Upper lobe of right lung (tissue), 1 donor: ENCODE measurements at regions not wholly inside any gene's neighbourhood (a gene's known extent, or its start where the extent isn't known, plus 50 kb on each side); places are given as distances from the start of the nearest gene placed in this dataset.

Source experiments
- ATAC-seq: fragments of 200-7000 bp; cut with Tn5 transposase; one replicate; pipeline ENCODE4 v1.9.1; 2020; ENCODE audit warnings: mild to moderate bottlenecking, moderate library complexity
- DNase-seq: peaks from one replicate; pipeline ENCODE4 v3.0.0-alpha.2; 2020
- H3K27ac ChIP-seq: fragments of 200-600 bp; one replicate; pipeline ENCODE4 v1.8.0; 2022
- H3K27me3 ChIP-seq: fragments of 200-600 bp; one replicate; pipeline ENCODE4 v1.8.0; 2022; ENCODE audit warnings: mild to moderate bottlenecking
- H3K36me3 ChIP-seq: fragments of 200-600 bp; one replicate; pipeline ENCODE4 v1.8.0; 2022
- H3K4me1 ChIP-seq: fragments of 200-600 bp; one replicate; pipeline ENCODE4 v1.8.0; 2022
- H3K4me3 ChIP-seq: fragments of 200-600 bp; one replicate; pipeline ENCODE4 v1.8.0; 2022; ENCODE audit warnings: mild to moderate bottlenecking
- H3K9me3 ChIP-seq: fragments of 200-600 bp; one replicate; pipeline ENCODE4 v1.8.0; 2022
- CTCF ChIP-seq: fragments of 200-600 bp; IDR thresholded peaks from one replicate; pipeline ENCODE4 v1.8.0; 2022; ENCODE audit warnings: antibody characterized with exemption
- intact Hi-C: fragments of 100-400 bp; cut with DNase I; formaldehyde crosslinking; loops from one replicate; pipeline ENCODE4 v1.11.0; 2022
- donor health status: DM: no; HTN: yes; CAD: no; lungs with severe emphysema.

- no peak for ATAC-seq
- no peak for DNase-seq
- intact Hi-C loops = no loop called here
Measured at GRCh38 chr16:86378128-86378527, 132.2 kb upstream of the FOXF1 start.

GRCh38 chr16:86378831-86379504, 131.4 kb upstream of the FOXF1 start:
- H3K36me3 ChIP-seq = no peaks in the 10 kb centered on the region
- DNase-seq = no peak

More at GRCh38 chr16:86378128-86378527, 132.2 kb upstream of the FOXF1 start:
- Histone ChIP-seq H3K4me3 (no peak overlapping the region), H3K9me3 (no peaks in the 10 kb centered on the region), H3K27me3 (no peaks in the 10 kb centered on the region), H3K27ac (no peak overlapping the region), H3K36me3 (no peaks in the 10 kb centered on the region), H3K4me1 (no peaks in the 10 kb centered on the region)
- TF ChIP-seq CTCF = no peak

GRCh38 chr16:86379505-86379846, 130.9 kb upstream of the FOXF1 start:
- Histone ChIP-seq H3K27me3 (no peaks in the 10 kb centered on the region), H3K27ac (no peak overlapping the region), H3K4me1 (no peaks in the 10 kb centered on the region), H3K9me3 (no peaks in the 10 kb centered on the region), H3K4me3 (no peak overlapping the region), H3K36me3 (no peaks in the 10 kb centered on the region)
- DNase-seq = no peak
- ATAC-seq = no peak
- TF ChIP-seq CTCF = no peak
- intact Hi-C loops = no loop called here

More at GRCh38 chr16:86378831-86379504, 131.4 kb upstream of the FOXF1 start:
- intact Hi-C loops = no loop called here
- no peaks in the 10 kb centered on the region for H3K4me1 ChIP-seq
- no peaks in the 10 kb centered on the region for H3K27me3 ChIP-seq
- H3K4me3 ChIP-seq = no peak overlapping the region
- no peak for ATAC-seq
- H3K9me3 ChIP-seq = no peaks in the 10 kb centered on the region
- no peak overlapping the region for H3K27ac ChIP-seq
- TF ChIP-seq CTCF = no peak

GRCh38 chr16:86380030-86380429, 130.3 kb upstream of the FOXF1 start:
- H3K9me3 ChIP-seq = no peaks in the 10 kb centered on the region
- no peak for TF ChIP-seq CTCF
- intact Hi-C loops = no loop called here
- H3K27ac ChIP-seq = no peak overlapping the region
- H3K36me3 ChIP-seq = no peaks in the 10 kb centered on the region
- no peak overlapping the region for H3K4me3 ChIP-seq
- ATAC-seq (no peak), DNase-seq (no peak)
- H3K27me3 ChIP-seq = no peaks in the 10 kb centered on the region
- no peaks in the 10 kb centered on the region for H3K4me1 ChIP-seq

- DNase-seq (no peak), ATAC-seq (no peak)
- intact Hi-C loops = no loop called here
- H3K4me3 ChIP-seq = no peak overlapping the region
- no peaks in the 10 kb centered on the region for H3K27me3 ChIP-seq
- no peaks in the 10 kb centered on the region for H3K36me3 ChIP-seq
- no peaks in the 10 kb centered on the region for H3K9me3 ChIP-seq
- no peak overlapping the region for H3K27ac ChIP-seq
- no peaks in the 10 kb centered on the region for H3K4me1 ChIP-seq
- TF ChIP-seq CTCF = no peak
Measured at GRCh38 chr16:86381491-86381890, 128.8 kb upstream of the FOXF1 start.
